GM19193 (cell line): ENCODE measurements at regions not wholly inside any gene's neighbourhood (a gene's known extent, or its start where the extent isn't known, plus 50 kb on each side); places are given as distances from the start of the nearest gene placed in this dataset.

Experiments used
- POLR2A ChIP-seq: IDR thresholded peaks from 4 replicates; pipeline ENCODE4 v1.6.1; 2011; ENCODE audit not compliant: insufficient read depth, insufficient read length; ENCODE audit errors: extremely low read depth

DNA sequence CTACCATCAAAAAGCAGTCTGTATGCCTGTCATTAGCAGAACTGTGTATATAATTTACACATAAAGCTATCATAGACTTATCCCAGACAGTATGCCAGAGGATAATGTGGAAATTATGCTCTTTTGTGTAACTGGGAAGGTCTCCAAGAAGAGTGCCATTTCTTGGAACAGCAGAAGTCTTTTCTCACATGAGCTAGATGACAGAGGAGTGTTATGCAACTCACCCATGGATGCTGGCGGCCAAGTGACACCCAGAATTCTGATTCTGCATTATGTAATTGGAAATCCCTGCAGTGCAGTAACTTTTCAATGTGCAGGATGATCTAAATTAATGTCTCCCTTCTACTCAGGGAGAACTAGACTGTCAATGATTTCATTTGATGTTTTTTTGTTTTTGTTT is 160.0 kb downstream of the UBE2E3 start:
- TF ChIP-seq POLR2A, result no peak

DNA sequence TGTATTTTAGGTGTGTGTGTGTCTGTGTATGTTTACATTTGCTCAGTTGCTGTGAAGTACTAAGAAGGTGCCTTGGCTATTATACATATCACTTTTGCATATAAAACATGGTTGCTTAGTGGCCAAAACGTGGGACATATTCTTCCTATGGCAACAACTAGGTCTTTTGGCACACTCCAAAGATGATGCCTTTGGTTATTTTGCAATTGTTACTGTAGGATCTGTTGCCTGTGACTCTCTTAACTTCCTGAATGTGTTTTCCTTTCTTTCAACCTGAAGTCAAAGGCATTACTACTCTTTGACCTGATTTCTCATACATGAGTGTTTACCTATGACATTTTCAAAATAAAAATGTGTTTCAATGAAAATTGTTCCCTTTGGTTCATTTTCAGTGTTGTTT is 160.5 kb downstream of the UBE2E3 start:
- no peak for TF ChIP-seq POLR2A

DNA sequence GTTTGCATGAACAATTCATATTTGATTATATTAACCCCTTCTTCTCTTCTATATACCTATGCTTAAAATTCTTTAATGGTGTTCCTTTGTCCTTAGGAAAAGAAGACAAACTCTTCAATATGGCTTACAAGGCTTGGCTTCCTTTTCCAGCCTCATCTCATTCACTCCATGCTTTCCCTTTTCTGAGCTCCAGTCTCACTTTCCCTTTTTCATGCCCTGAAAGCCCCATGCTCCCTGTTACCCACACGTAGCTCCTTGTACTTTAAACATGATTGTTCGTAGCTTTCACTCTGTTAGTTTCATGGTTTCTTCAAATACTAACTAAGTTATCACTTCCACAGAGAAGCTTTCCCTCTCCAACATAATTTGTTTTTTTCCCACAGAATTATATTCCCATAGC is 161.3 kb downstream of the UBE2E3 start:
- no peak for TF ChIP-seq POLR2A

DNA sequence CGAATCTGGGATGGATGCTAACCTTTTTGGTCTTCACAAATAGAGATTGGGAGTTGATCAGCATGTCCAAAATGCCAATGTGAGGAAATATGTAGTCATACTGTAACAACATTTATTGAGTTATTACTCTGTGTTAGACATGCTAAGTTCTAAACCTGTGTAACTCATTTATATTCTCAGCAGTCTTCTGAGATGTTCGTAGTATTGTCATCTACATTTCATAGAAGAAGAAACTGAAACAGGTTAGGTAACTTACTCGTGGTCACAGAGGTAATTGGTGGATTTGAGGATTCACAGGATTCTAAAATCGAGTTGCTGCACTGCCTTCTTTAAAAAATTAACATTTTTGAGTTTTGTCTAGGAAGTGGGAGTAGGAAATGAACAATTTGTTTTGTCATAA is 162.1 kb downstream of the UBE2E3 start:
- no peak for TF ChIP-seq POLR2A

DNA sequence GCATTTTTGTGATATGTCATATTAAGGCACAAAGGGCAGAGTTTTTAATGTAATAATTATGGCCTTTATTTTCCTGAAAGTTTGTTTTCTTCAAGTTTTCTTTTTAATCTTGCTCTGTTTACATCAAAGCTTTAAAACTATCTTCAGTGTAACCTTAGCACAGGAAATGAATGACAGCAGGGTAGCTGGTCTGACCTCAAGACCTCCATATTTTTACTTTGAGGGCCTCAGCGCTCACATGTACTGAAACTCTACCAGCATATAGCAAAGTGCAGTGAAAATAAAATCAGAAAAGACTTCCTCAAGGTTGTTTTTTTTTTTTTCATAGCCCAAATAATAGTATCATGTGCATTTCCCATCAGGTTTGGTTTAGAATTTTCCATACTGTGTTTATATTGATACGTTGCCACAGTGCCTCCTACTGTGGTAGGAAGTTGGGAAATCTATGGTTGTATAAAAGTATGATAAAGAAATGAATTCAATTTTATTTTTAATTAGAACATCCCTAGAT is 163.4 kb downstream of the UBE2E3 start:
- no peak for TF ChIP-seq POLR2A

DNA sequence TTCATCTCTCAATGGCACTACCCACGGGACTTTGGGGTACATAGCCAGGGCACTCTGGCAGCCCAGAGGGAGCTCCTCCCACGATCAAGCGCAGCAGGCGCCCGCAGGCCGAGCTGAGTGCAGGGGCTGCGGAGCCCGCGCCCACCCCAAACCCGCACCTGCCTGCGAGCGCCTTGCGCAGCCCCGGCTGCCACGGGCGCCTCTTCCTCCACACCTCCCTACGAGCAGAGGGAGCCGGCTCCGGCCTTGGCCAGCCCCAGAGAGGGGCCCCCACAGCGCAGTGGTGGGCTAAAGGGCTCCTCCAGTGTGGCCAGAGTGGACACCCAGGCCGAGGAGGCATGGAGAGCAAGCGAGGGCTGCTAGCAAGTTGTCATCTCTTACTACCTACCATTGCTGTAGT is 165.2 kb downstream of the UBE2E3 start:
- no peak for TF ChIP-seq POLR2A

DNA sequence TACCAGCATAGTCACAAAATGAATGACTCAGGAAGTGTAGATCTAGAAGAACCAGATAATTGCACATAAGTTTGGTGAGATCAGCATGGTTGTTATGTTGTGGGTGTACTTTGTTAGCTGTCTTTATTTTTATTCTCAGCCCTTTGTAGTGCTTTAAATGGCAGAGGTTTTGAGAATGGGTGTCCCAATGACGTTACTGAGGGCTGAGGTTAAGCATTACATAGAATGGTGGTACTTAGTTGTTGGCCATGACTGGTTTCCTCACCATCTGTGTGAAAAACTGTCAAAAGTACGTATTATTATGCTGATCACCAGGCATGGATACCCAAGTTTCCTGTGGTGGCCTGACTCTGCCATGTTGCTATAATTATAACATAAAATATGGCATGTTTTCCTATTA is 165.8 kb downstream of the UBE2E3 start:
- no peak for TF ChIP-seq POLR2A

DNA sequence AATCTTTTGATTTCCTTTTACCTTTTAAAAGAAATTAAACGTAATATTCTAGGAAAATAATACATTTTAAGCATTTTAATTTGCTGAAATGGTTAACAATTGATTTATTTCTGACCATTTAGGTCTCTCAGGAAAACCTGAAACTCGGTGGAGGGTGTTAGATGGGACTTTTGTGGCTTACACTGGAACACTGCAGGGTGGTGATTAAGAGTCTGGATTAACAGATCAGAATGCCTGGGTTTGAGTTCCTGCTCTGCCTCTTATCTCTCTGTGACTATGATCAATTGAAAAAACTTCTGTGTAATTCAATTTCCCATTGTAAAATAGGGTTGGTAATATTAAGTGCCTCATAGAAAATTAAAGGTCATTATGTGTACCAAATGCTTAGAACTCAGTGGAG is 168.7 kb downstream of the UBE2E3 start:
- no peak for TF ChIP-seq POLR2A

DNA sequence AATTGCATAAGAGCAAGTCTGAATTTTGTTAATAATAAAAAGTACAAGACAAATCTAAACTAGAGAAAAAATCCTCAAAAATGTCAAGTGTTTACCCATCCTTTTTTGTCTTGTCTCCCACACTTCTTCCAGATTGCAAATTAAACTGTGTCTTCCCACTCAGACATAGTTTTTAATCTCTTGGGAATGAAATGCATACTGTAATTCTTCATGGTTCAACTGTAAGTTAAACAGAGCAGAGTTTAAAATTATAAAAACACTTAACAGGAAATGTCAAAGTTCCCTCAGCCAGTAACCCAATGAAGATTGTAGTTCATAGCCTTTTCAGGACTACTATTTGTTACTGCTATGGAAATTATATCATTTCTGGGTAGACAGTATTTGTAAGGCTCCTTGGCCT is 171.8 kb downstream of the UBE2E3 start:
- TF ChIP-seq POLR2A, result no peak

DNA sequence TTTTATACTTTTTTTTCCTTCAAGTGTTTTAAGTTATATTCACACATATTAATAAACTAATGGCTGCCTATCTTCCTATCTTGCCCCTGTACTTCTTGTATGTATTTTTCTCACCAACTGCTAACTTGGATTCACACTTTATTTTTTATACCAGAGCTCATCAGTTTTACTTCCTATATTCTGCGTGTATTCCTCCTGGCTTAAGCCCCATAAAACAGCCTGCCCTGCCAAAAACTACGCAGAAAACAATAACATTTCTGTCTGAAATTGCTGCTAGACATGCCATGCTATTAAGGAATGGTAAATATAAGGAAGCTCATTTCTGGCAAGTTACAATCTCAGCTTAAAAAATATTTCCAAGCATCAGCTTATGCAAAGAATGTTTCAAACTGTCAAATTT is 172.3 kb downstream of the UBE2E3 start:
- no peak for TF ChIP-seq POLR2A

DNA sequence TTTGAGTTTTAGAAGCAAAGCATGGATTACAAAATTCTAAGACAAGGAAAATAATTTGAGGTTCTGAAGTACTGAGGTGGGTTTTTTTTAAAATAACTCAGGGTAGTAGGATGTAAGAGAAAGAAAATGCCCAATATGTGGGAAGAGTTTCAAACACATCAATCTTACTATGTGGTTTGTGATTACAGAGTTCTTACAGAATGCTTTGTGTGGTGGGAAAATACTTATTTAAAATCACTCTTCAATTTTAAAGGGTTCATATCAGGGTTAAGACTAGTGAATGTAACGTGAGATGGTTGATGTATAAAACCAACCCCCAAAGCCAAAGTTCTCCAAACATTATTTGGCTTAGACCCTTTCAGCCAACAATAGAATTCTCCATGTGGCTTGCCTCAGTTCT is 173.5 kb downstream of the UBE2E3 start:
- TF ChIP-seq POLR2A, result no peak

DNA sequence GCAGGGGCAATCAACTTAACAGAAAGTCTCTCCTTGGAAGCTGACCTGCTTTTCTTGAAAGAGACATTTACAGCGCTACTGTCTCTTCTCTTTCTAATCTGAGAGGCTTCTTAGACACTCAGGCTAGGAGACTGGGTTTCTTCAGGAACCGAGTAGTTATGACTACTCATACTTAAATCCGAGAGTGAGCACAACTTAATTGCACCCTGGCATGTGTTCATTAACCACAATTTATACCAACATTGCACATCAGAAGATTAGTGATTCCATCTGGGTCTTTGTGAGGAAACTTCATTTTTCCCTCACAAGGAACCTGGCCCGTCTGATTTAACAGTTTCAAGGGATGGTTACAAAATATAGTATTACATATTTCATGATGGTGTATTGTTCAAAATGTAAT is 176.9 kb downstream of the UBE2E3 start:
- TF ChIP-seq POLR2A, result no peak

DNA sequence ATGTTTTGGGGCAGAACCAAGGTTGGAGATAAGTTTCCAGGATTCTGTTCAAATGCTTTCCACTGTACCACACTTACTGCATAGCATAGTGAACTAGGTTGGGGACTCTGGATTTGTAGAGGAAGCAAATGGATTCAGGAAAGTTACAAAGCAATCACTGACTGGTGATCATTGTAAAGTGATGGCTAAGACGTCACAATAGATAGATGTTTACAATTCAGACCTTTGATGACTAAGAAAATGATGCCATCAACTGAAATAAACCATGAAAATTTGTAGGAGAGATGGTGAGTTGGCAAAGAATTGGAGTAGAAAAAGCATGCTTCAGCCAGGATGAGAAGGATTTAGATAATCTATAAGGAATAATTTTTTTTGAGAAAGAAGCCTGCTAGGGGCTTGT is 178.0 kb downstream of the UBE2E3 start:
- TF ChIP-seq POLR2A, result no peak

DNA sequence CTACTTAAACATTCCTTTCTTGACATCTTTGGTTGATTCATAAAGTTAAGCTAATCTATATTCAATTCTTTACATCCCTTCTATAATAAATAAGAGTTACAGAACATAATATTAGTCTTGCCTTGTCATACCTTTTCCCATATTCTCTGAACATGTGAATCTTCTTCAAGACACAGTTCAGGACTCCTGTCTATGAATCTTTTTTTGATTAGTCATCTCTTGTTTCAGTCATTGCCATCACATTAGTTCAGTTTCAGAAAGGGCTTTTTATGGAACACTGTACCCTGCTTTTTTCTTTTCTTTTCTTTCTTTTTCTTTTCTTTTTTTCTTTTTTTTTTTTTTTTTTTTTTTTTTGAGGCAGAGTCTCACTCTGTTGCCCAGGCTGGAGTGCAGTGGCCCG is 181.2 kb downstream of the UBE2E3 start:
- TF ChIP-seq POLR2A, result no peak

DNA sequence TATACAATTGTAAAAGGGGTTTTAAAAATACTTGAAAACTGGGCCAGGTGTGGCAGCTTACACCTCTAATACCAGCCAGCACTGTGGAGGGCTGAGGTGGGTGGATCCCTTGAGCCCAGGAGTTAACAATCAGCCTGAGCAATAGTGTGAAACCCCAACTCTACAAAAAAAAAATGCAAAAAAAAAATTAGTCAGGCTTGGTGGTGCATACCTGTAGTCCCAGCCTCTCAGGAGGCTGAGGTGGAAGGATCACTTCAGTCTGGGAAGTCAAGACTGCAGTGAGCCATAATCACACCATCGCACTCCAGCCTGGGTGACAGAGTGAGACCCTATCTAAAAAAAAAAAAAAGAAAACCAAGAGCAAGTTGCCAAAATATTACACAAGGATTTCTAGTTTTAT is 182.7 kb downstream of the UBE2E3 start:
- TF ChIP-seq POLR2A, result no peak

DNA sequence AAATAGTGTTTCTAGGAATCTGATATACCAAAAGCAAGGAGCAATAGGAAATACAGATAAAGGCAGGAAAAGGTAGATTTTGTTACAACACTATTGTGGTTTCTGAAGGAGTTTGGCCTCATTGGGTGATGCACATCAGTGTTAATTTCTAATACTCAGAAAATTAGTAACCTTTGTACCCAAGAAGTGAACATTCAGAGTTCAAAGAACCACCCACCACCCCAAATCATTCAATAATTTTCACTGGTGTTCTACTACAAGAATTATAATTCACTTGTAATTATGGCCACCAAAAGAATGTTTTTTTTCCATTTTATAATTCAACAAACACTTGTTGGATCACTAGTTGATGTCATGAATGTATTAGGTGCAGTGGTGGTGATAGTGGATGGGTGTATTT is 183.3 kb downstream of the UBE2E3 start:
- TF ChIP-seq POLR2A, result no peak

DNA sequence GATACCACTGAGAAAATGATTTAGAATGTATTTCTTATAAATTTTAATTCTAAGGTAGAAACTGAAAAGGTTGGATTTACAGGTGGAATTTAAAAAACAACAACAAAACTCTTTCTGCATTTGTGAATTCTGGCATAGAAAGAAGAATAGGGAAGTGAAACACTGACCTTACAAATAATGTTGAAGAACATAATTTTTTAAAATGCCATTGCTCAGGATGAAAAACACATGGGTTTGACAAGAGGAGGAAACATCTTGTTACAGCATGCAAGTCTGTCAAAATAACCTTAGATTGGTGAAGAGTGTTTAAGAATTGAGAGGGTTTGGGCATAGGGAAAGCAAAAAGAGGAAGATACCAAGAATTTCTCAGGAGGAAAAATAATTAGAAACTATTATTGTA is 184.3 kb downstream of the UBE2E3 start:
- TF ChIP-seq POLR2A, result no peak
